Suppressor macrophage (primary cell): ENCODE measurements at regions not wholly inside any gene's neighbourhood (a gene's known extent, or its start where the extent isn't known, plus 50 kb on each side); places are given as distances from the start of the nearest gene placed in this dataset.
"Not testable (repeated sequence)": the region's sequence is repeated elsewhere in the genome, so short reads cannot be mapped to it uniquely, and the experiment has no call there.

Experiments
- DNase-seq, 4 experiments: peaks; one replicate each; pipeline ENCODE4 v3.0.0-alpha.2; 2020 to 2022

DNA sequence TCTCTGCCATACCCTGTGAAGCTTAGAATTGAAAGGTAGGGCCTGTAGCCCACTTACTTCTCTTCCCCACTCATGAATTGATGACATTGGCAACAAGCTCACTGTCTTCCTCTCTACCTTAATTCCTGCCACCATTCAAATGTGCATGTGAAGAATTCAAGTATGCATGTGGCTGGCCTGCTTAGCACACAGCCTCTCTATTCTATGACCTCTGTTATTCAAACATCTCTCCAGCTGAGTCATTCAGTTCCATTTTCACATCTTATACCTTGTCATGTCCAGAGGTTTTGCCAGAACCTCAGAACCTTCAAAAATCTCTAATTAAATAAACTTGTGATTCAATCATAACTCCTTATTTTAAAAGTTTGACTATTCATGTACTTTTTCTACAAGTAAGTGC is 114.7 kb upstream of the MAN2A1 start:
- DNase-seq: no peak

- no peak for DNase-seq
Observed at GRCh38 chr5:109573766-109574165, 116.0 kb upstream of the MAN2A1 start.

DNA sequence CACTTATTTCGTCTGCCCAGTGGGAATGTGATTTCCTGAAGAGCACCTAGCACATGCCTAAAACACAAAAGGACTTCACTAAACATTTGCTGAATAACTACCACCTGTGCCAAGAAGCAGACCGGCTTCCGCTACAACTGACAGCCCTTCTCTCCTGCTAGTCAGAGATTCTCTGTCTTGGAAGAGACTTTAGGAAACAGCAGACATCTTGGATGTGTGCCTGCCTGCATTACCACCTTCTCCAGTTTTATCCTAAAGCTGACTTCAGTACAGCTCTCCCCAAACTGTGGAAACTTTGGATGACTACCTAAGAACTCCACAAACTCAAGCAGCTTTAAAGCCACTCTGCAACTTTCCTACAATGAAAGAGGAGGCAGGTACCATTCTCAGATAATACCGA is 116.5 kb upstream of the MAN2A1 start:
- no peak for DNase-seq

DNA sequence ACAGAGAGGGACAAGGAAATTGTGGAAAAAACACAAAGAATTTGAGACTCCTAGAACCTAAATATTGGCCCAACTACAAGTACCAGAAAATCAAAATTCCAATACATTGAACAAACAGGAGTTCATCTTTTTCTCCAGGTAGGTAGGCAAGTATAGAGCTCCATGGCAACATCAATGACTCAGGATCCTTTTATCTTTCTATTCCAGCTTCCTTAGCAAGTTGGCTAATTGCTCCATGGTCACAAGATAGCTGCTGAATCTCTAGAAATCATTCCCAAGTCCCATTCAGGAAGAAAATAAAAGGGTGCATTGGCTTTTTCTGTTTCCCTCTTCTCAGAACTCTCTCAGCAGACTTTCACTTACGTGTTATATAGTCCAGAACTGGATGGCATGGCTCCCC is 117.9 kb upstream of the MAN2A1 start:
- DNase-seq: no peak

GRCh38 chr5:109570362-109570874 is 119.3 kb upstream of the MAN2A1 start:
- no peak for DNase-seq

GRCh38 chr5:109567374-109568044 is 122.2 kb upstream of the MAN2A1 start:
- DNase-seq: no peak

- DNase-seq: no peak
Observed at GRCh38 chr5:109566361-109566760, 123.4 kb upstream of the MAN2A1 start.

- peak in 3 of 4 experiments; percentile 1 to 67 (median 59) for DNase-seq
Observed at GRCh38 chr5:109563739-109564138, 126.0 kb upstream of the MAN2A1 start.

GRCh38 chr5:109563189-109563588 is 126.5 kb upstream of the MAN2A1 start:
- no peak for DNase-seq

- no peak for DNase-seq
Observed at GRCh38 chr5:109562441-109562840, 127.3 kb upstream of the MAN2A1 start.

GRCh38 chr5:109561447-109561846 is 128.3 kb upstream of the MAN2A1 start:
- DNase-seq: no peak

DNA sequence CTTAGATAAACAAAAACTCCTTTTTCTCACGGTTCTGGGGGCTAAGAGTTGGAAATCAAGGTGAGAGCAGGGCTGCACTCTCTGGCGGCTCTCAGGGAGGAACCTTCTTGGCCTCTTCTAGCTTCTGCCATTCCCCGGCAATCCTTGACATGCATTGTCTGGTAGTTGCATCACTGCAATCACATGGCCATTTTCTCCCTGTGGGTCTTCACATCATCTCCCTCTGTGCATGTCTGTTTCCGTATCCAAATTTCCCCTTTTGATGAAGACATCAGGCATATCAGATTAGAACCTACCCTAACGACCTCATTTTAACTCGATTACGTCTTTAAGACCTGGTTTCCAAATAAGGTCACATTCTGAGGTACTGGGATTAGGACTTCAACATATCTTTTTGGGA is 129.2 kb upstream of the MAN2A1 start:
- no peak for DNase-seq

GRCh38 chr5:109558952-109559351 is 130.8 kb upstream of the MAN2A1 start:
- no peak for DNase-seq

GRCh38 chr5:109558364-109558763 is 131.4 kb upstream of the MAN2A1 start:
- DNase-seq: no peak

- peak in 3 of 4 experiments; percentile 17 to 36 (median 17) for DNase-seq
Observed at GRCh38 chr5:109553846-109554245, 135.9 kb upstream of the MAN2A1 start.

DNA sequence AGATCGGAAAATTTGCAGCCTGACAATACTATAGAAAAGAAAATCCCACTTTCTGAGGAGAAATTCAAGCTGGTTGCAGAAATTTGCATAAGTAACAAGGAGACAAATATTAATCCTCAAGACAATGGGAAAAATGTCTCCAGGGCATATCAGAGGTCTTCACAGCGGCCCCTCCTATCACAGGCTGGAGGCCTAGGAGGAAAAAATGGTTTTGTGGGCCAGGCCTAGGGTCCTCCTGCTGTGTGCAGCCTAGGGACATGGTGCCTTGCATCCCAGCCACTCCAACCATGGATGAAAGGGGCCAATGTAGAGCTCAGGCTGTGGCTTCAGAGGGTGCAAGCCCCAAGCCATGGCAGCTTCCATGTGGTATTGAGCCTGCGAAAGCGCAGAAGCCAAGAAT is 138.5 kb upstream of the MAN2A1 start:
- DNase-seq: not testable (repeated sequence)

- DNase-seq: no peak
Observed at GRCh38 chr5:109550077-109550476, 139.7 kb upstream of the MAN2A1 start.

DNA sequence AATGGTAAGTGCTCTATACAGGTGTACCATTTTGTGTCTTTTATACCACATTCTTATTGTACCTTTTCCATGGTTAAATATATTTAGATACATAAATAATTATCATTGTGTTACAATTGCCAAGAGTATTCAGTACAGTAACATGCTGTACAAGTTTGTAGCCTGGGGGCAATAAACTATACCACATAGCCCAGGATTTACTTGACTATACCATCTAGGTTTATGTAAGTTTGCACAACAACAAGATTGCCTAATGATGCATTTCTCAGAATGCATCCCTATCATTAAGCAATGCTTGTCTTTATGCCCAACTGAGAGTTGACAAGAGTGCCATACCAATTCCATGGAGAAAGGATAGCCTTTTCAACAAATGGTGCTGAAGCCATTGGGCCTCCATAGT is 136.7 kb upstream of the PJA2 start:
- DNase-seq: no peak

DNA sequence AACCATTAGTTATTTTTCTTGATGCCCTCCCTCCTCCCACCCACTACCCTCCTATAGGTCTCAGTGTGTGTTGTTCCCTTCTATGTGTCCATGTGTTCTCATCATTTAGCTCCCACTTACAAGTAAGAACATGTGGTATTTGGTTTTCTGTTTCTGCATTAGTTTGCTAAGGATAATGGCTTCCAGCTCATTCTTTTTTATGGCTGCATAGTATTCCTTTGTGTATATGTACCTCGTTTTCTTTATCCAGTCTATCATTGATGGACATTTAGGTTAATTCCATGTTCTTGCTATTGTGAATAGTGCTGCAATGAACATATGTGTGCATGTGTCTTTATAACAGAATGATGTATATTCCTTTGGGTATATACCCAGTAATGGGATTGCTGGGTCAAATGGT is 135.1 kb upstream of the PJA2 start:
- DNase-seq: not testable (repeated sequence)

DNA sequence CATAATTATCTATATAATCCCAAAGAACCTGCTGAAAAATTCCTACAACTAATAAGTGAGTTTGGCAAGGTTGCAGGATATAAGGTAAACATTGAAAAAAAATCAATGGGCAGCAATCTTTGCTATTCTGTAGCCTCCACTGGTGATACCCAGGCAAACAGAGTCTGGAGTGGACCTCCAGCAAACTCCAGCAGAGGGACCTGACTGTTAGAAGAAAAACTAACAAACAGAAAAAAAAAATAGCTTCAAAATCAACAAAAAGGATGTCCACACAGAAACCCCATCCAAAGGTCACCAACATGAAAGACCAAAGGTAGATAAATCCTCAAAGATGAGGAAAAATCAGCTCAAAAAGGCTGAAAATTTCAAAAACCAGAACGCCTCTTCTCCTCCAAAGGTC is 128.9 kb upstream of the PJA2 start:
- not testable (repeated sequence) for DNase-seq

DNA sequence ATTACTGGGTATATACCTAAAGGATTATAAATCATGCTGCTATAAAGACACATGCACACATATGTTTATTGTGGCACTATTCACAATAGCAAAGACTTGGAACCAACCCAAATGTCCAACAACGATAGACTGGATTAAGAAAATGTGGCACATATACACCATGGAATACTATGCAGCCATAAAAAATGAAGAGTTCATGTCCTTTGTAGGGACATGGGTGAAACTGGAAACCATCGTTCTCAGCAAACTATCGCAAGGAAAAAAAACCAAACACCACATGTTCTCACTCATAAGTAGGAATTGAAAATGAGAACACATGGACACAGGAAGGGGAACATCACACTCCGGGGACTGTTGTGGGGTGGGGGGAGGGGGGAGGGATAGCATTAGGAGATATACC is 125.3 kb upstream of the PJA2 start:
- not testable (repeated sequence) for DNase-seq

GRCh38 chr5:109533751-109534272 is 124.0 kb upstream of the PJA2 start:
- no peak for DNase-seq

DNA sequence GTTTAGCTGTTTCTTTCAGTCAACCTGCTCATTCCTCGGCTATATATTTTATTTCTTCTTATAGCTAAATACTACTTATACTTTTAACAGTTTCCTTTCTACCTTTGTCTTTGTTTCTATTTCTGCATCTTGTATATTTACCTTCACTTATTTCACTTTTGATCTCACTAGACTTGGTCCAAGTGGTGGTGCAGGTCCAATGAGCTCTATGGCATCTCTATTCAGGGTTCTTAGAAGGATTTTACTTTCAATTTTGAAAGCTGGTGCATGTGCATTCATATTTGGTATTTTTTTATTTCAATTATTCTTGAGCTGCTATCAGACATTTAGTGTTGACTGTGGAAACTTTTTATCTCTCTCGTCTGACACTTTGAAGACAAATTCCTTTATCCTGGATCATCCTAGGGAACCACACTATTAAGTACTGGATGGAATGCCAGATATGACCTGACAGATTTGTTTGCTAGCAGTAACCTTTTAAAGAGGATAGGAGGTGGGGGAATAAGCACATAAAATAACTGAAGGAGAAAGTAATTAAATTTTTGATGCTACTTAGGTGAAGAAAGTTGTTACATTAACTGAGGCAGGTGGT is 123.1 kb upstream of the PJA2 start:
- DNase-seq: no peak

DNA sequence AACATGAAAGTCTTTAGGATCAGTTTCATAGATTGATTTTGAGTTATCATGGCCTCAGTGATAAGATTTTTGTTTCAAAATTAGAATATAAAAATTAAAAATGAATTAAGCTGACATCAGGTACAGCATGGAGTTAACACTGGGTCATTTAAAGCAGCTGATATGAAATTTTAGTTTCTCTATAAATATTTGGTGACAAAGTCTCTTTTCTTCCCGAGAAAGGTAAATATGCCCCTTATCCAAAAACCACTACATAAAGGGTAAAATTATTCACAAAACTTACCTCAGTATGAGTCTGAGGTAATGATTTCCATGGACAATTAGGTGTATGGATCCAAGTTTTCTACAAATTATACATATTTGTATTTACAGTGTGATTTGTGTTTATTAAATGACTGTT is 121.5 kb upstream of the PJA2 start:
- no peak for DNase-seq
